ENCODE measurements at regions not wholly inside any gene's neighbourhood (a gene's known extent, or its start where the extent isn't known, plus 50 kb on each side); places are given as distances from the start of the nearest gene placed in this dataset.

GRCh38 chr6:25042036-25042521 is 106.3 kb upstream of the RIPOR2 start:
- DNase-seq (ENCODE audit: low read depth): no peak
- H3K4me3 ChIP-seq (ENCODE audit: low read depth, low read length): peak overlapping the region; percentile 49

GRCh38 chr6:25042536-25042935 is 106.8 kb upstream of the RIPOR2 start:
- no peak for DNase-seq (ENCODE audit: low read depth)
- H3K4me3 ChIP-seq (ENCODE audit: low read depth, low read length): no peak overlapping the region; the same call in 1 of the 2 replicates
- peak; percentile 15 for TF ChIP-seq CTCF (IDR thresholded peaks at IDR 0.05; ENCODE audit: low read depth, low read length, missing control alignments)

More at GRCh38 chr6:25042036-25042521, 106.3 kb upstream of the RIPOR2 start:
- TF ChIP-seq CTCF (IDR thresholded peaks at IDR 0.05; ENCODE audit: low read depth, low read length, missing control alignments): no peak

GRCh38 chr6:25042984-25043725 is 107.4 kb upstream of the RIPOR2 start:
- H3K4me3 ChIP-seq (ENCODE audit: low read depth, low read length): no peak overlapping the region
- no peak for TF ChIP-seq CTCF (IDR thresholded peaks at IDR 0.05; ENCODE audit: low read depth, low read length, missing control alignments)
- DNase-seq (ENCODE audit: low read depth): no peak

- TF ChIP-seq CTCF (IDR thresholded peaks at IDR 0.05; ENCODE audit: low read depth, low read length, missing control alignments): no peak
- DNase-seq (ENCODE audit: low read depth): no peak
- no peak overlapping the region for H3K4me3 ChIP-seq (ENCODE audit: low read depth, low read length)
These were observed 108.1 kb upstream of the RIPOR2 start for GRCh38 chr6:25043892-25044291.

GRCh38 chr6:25046942-25047341 is 111.2 kb upstream of the RIPOR2 start:
- no peak overlapping the region for H3K4me3 ChIP-seq (ENCODE audit: low read depth, low read length)
- TF ChIP-seq CTCF (IDR thresholded peaks at IDR 0.05; ENCODE audit: low read depth, low read length, missing control alignments): no peak
- DNase-seq (ENCODE audit: low read depth): no peak

- no peak for DNase-seq (ENCODE audit: low read depth)
- H3K4me3 ChIP-seq (ENCODE audit: low read depth, low read length): no peak overlapping the region
- no peak for TF ChIP-seq CTCF (IDR thresholded peaks at IDR 0.05; ENCODE audit: low read depth, low read length, missing control alignments)
These were observed 114.6 kb upstream of the RIPOR2 start for GRCh38 chr6:25050356-25050755.

GRCh38 chr6:25051083-25051482 is 115.3 kb upstream of the RIPOR2 start:
- no peak overlapping the region for H3K4me3 ChIP-seq (ENCODE audit: low read depth, low read length)
- DNase-seq (ENCODE audit: low read depth): no peak
- TF ChIP-seq CTCF (IDR thresholded peaks at IDR 0.05; ENCODE audit: low read depth, low read length, missing control alignments): no peak
